ENCODE measurements at regions not wholly inside any gene's neighbourhood (a gene's known extent, or its start where the extent isn't known, plus 50 kb on each side); places are given as distances from the start of the nearest gene placed in this dataset.

DNA sequence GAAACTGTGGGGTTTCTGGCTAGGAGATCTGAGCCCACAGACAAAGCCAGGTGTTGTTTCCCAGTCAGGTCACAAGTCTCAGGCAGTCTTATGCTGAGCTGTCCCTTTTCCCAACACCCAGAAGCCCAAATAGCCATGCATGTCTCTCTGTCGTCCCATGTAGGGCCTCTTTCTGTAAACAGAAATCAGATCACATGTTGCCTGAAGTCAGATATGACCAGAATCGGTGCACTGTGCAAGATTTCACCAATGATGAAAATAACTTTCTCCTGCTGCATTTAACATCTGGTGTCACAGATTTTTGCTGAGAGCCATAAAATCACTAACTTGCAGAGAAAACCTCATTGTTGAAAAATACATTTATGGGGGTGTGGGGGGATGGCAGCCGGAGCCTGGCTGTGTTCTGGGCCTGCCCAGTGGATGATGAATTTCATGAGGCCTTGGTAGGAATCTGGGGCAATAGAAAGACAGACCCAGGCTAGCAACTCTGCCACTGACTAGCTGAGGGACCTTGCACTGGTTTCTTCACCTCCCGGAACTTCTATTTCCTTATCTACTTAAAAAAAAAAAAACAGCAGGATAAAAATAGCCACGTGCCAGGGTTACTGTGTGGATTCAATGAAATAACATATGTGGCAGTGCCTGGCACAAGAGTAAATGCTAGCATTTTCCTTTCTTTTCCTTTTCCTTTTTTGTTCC lies 158.8 kb upstream of the NFIA start:
- TF ChIP-seq, protein P1, sequence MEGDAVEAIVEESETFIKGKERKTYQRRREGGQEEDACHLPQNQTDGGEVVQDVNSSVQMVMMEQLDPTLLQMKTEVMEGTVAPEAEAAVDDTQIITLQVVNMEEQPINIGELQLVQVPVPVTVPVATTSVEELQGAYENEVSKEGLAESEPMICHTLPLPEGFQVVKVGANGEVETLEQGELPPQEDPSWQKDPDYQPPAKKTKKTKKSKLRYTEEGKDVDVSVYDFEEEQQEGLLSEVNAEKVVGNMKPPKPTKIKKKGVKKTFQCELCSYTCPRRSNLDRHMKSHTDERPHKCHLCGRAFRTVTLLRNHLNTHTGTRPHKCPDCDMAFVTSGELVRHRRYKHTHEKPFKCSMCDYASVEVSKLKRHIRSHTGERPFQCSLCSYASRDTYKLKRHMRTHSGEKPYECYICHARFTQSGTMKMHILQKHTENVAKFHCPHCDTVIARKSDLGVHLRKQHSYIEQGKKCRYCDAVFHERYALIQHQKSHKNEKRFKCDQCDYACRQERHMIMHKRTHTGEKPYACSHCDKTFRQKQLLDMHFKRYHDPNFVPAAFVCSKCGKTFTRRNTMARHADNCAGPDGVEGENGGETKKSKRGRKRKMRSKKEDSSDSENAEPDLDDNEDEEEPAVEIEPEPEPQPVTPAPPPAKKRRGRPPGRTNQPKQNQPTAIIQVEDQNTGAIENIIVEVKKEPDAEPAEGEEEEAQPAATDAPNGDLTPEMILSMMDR (IDR thresholded peaks at IDR 0.05; ENCODE audit: low read depth, low read length, poor library complexity, severe bottlenecking), result no peak
- no peak for TF ChIP-seq EZH2phosphoT487 (IDR thresholded peaks at IDR 0.05; ENCODE audit: borderline replicate concordance, low read length)

Measured in DOHH2 (cell line).